ENCODE measurements at regions not wholly inside any gene's neighbourhood (a gene's known extent, or its start where the extent isn't known, plus 50 kb on each side); places are given as distances from the start of the nearest gene placed in this dataset.

DNA sequence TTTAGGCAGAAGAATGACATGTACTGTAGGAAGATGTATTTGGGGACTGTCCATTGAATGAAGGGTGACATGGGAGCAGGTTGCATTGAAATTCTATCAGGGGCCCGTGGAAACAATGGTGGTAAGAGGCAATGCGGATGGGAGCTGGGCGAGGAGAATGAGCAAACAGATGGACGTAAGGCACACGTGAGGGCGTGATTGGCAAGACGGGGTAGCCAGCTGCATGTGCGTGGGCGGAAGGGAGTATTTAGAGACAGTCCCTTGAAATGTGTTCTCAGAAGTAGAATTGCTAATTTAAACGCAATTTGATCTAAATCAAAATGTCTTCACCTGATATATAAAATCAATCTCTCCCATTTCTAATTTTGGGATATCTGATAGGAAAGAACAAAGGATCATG lies 62.3 kb downstream of the MEX3B start (continued):
- TF ChIP-seq ZNF462 (CRISPR knock-in tag; IDR thresholded peaks at IDR 0.05) (no peak), CREB1 (CRISPR knock-in tag; IDR thresholded peaks at IDR 0.05; ENCODE audit: low read depth) (no peak), EZH2 (IDR thresholded peaks at IDR 0.05; ENCODE audit: low read depth, unreplicated experiment) (no peak), JUNB (IDR thresholded peaks at IDR 0.05; ENCODE audit: unreplicated experiment) (no peak), ZNF331 (CRISPR knock-in tag; IDR thresholded peaks at IDR 0.05; ENCODE audit: low read depth) (no peak), POLR2AphosphoS5 (IDR thresholded peaks at IDR 0.05; ENCODE audit: low read depth) (no peak), ZNF114 (CRISPR knock-in tag; IDR thresholded peaks at IDR 0.05) (no peak)
- TF ChIP-seq, protein P1, sequence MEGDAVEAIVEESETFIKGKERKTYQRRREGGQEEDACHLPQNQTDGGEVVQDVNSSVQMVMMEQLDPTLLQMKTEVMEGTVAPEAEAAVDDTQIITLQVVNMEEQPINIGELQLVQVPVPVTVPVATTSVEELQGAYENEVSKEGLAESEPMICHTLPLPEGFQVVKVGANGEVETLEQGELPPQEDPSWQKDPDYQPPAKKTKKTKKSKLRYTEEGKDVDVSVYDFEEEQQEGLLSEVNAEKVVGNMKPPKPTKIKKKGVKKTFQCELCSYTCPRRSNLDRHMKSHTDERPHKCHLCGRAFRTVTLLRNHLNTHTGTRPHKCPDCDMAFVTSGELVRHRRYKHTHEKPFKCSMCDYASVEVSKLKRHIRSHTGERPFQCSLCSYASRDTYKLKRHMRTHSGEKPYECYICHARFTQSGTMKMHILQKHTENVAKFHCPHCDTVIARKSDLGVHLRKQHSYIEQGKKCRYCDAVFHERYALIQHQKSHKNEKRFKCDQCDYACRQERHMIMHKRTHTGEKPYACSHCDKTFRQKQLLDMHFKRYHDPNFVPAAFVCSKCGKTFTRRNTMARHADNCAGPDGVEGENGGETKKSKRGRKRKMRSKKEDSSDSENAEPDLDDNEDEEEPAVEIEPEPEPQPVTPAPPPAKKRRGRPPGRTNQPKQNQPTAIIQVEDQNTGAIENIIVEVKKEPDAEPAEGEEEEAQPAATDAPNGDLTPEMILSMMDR (conservative IDR thresholded peaks at IDR 0.05; ENCODE audit: low read depth in 2 of 2): no peak

GRCh38 chr15:81982808-81983207 lies 63.0 kb downstream of the MEX3B start:
- Histone ChIP-seq H3K4me3 (no peak overlapping the region), H3K36me3 (ENCODE audit: insufficient read depth) (no peaks in the 10 kb centered on the region; the same call in 1 of the 2 replicates), H4K20me1 (replicated peaks; ENCODE audit: insufficient read depth) (no peaks in the 10 kb centered on the region), H3F3A (replicated peaks; ENCODE audit: low read depth) (no peaks in the 10 kb centered on the region), H2AFZ (no peak overlapping the region), H3K79me2 (replicated peaks; ENCODE audit: insufficient read depth) (0 out of 2 replicates have a peak, but pooled peaks cover 3% of the 10 kb centered on the region), H3K27me3 (ENCODE audit: insufficient read depth) (no peaks in the 10 kb centered on the region), H3K4me2 (no peak overlapping the region), H3K27ac (ENCODE audit: low read depth) (no peak overlapping the region), H3K4me1 (ENCODE audit: insufficient read depth) (no peaks in the 10 kb centered on the region), H3K9me2 (ENCODE audit: insufficient read depth) (peaks cover 7% of the 10 kb centered on the region; the same call in 1 of the 2 replicates)
- no peak overlapping the region for H3K4me3 Mint-ChIP-seq
- no peaks in the 10 kb centered on the region for H3K27me3 Mint-ChIP-seq (ENCODE audit: insufficient read depth, low read depth, poor library complexity)
- peaks cover 12% of the 10 kb centered on the region for H3K36me3 Mint-ChIP-seq (ENCODE audit: low read depth)
- H3K9me3 Mint-ChIP-seq: peaks cover 8% of the 10 kb centered on the region
- no peak overlapping the region for H3K27ac Mint-ChIP-seq
- DNase-seq (ENCODE audit: low spot score): no peak
- ATAC-seq: no peak
- H3K4me1 Mint-ChIP-seq: peaks cover 5% of the 10 kb centered on the region; the same call in 1 of the 3 replicates
- TF ChIP-seq CREB1 (CRISPR knock-in tag; IDR thresholded peaks at IDR 0.05; ENCODE audit: low read depth): no peak
- no peak for TF ChIP-seq ZNF331 (CRISPR knock-in tag; IDR thresholded peaks at IDR 0.05; ENCODE audit: low read depth)
- no peak for TF ChIP-seq JUNB (IDR thresholded peaks at IDR 0.05; ENCODE audit: unreplicated experiment)
- no peak for TF ChIP-seq POLR2AphosphoS5 (IDR thresholded peaks at IDR 0.05; ENCODE audit: low read depth)
- TF ChIP-seq, protein P2, sequence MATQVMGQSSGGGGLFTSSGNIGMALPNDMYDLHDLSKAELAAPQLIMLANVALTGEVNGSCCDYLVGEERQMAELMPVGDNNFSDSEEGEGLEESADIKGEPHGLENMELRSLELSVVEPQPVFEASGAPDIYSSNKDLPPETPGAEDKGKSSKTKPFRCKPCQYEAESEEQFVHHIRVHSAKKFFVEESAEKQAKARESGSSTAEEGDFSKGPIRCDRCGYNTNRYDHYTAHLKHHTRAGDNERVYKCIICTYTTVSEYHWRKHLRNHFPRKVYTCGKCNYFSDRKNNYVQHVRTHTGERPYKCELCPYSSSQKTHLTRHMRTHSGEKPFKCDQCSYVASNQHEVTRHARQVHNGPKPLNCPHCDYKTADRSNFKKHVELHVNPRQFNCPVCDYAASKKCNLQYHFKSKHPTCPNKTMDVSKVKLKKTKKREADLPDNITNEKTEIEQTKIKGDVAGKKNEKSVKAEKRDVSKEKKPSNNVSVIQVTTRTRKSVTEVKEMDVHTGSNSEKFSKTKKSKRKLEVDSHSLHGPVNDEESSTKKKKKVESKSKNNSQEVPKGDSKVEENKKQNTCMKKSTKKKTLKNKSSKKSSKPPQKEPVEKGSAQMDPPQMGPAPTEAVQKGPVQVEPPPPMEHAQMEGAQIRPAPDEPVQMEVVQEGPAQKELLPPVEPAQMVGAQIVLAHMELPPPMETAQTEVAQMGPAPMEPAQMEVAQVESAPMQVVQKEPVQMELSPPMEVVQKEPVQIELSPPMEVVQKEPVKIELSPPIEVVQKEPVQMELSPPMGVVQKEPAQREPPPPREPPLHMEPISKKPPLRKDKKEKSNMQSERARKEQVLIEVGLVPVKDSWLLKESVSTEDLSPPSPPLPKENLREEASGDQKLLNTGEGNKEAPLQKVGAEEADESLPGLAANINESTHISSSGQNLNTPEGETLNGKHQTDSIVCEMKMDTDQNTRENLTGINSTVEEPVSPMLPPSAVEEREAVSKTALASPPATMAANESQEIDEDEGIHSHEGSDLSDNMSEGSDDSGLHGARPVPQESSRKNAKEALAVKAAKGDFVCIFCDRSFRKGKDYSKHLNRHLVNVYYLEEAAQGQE (IDR thresholded peaks at IDR 0.05; ENCODE audit: unreplicated experiment): no peak
- TF ChIP-seq, protein P1 (conservative IDR thresholded peaks at IDR 0.05; ENCODE audit: low read depth in 2 of 2): no peak

Measured in GM23338 (cell line).